DMS79 treated with DMSO at 0.1 percent for 48 hours (cell line): ENCODE measurements at regions not wholly inside any gene's neighbourhood (a gene's known extent, or its start where the extent isn't known, plus 50 kb on each side); places are given as distances from the start of the nearest gene placed in this dataset.

Experiments used
- DNase-seq: peaks from one replicate; lab custom pipeline; 2025; lab: John Stamatoyannopoulos, UW

DNA sequence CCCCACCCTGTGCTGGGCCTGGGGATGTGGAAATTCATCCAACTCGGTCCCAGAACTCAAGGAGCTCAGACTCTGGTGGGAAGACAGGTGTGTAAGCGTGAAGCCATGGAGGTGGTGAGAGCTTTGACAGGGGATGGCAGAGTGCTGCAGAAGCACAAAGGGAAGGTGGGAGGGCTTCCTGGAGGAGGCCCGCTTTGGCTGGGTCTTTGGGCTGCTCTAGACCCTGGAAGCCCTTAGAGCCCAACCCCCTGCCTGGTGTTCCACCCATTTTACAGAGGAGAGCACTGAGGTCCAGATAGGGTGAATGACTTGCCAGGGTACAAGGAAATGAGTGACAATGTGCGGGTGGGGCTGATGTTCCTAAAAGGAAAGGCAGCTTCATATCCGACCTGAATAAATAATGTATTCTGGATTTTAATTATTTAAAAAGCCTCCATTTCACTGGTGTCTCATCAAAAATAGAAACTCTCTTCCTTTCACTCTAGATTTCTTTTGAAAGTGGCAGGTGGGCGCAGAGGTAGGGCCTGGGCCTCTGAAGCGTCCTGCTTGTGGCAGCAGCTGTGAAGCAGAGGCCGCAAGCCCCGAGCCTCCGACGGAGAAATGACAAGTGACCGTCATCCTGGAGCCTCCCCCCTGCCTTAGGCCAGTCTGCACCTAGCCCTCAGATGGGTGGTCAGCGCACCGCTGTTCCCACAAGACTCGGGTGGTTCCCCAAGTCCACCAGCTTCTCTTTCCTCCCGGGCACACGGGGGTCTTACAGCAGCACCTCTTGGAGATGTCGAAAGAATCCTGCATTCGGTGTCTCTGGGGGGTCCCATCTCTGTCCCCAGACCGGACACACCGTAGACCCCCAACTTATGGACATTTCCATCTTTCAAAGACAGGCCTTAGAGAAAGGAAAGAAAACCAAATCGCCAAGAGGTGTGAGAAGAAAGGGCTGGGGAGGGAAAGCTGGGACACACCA, 71.0 kb upstream of the TAF1B start:
- DNase-seq, result no peak

DNA sequence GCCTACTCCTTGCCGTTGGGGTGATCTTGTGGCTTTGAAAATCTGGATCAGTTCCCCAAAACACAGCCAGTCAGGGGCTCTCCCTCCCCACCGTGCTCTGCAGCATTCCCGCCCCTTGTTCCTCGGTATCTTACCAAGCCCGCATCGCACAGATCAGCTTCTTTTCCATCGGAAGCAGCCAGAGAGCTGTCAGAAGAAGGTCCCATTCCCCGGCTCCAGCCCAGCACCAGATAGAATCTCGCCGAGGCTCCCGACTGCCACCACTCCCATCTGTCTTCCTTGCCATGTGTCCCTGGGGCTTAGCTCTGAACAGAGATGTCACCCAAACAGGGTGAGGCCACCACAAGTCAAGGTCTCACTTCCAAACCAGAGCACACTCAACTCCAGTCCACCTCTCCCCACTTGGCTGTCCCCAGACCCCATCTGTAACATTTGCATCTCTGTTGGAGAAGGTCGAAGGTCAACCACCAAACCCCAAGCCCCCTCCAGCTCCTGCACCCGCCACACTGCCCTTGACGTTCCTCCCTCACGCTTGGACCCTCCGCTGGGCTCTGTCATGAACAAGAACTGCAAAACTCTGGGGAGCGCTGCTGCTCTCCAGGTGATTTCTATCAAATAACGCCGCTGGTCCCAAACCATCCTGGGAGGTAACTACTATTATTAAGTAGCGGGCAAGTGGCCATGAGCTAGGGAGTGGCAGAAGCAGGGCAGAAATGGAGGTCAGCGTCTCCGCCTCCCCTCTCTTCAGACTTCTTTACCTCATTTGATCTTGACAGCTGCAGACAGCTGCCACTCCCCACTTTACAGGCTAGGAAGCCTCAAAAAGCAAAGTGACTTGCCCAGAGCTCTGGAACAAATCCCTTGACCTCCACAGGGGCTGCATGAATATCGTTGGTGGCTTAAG, 70.0 kb upstream of the TAF1B start:
- DNase-seq, result no peak

DNA sequence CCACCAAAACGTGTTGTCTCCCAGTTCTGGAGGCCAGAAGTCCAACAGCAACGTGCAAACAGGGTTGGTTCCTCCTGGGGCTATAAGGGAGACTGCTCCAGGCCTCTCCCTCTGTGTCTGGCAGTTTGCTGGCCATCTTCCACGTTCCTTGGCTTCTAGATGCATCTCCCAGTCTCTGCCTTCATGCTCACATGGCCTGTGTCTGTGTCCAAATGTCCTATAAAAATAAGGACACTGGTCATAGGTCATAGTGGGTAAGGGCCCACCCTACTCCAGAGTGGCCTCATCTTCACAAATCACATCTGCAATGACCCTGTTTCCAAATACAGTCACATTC, 69.4 kb upstream of the TAF1B start:
- no peak for DNase-seq

DNA sequence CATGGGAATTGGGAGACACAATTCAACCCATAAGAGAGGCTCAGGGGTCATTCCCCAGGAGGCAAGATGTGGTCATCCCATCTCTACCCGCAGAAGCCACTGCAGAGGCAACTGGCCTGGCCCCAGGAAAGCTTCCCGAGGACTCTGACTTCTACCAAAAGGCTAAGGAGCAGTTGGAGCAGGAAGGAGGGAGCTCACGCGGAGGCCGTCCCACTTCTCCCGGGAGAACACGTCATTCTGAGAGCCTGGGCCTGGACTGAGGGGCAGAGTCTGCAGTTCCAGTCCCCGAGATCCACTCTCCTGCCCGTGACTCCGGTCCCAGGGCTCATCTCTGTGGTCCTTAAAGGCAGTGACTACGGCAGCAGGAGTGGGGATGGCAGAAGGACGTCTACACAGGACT, 69.0 kb upstream of the TAF1B start:
- DNase-seq, result no peak

DNA sequence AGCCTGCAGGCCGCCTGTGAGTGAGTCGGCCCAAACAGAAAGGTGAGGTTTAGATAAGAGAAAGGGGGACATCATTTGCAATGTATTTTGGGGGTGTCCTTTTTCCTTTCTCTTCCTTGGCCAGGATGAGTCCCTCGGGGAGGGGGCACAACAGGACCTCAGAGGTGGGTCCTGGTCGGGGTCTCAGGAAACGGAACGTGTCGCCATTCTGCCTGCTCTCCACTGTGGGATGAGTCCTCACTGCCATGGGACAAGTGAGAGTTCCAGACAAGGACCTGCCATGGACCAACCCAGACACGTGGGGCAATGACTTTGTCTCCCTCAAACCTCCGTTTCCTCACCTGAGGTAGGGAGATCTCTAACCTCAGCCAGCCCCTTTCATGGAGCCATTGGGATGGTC, 67.9 kb upstream of the TAF1B start:
- DNase-seq, result no peak

DNA sequence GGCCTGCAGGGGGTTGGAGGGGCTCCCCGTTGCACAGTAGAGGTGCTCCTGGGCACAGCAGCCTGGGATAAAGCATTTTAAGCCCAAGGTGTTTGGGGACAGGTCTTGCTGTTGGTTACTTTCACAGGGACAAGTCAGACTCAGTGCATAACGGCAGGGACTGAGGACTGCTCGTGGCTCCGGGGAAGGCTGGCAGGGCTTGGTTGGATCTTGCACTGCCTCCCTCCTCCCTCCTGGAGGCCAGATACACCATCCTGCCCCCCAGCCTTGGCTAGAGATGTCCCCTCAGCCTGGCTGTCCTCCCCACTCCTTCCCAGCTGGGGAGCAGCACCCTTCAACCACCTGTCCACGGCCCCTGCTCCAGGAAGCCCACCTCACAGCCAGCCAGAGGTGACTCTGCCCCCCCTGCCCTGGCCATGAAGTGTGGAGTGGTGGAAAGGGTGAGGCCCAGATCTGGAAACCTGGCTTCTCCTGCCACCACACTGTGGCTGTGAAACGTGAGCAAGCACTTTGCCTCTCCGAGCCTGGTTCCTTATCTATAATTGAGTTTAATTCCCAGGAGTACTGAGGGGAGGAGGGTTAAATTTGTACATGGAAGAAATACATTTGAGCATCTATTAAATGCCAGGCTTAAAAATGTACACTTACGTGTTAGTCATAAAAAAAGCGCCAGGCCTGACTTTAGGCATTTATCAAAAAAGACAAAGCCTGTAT, 67.1 kb upstream of the TAF1B start:
- DNase-seq, result no peak

DNA sequence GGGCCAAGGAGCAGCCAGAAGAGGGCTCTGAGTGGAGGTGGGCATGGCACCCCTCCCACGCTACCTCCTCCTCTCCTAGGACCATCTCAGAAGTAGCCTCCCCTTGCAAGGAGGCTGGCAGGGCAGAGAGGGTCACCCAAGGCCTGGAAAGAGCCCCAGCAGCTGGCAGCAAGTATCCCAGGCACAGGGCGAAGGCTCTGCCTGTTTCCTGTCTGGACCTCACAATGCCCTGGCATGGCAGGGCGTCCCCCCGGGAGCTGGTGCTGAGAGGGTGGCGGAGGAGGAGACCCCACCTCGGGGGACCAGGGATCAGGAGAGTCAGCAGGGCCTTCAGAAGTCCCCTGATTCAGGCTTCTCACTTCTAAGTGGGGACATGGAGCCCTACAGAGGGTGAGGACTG, 66.2 kb upstream of the TAF1B start:
- DNase-seq, result no peak

DNA sequence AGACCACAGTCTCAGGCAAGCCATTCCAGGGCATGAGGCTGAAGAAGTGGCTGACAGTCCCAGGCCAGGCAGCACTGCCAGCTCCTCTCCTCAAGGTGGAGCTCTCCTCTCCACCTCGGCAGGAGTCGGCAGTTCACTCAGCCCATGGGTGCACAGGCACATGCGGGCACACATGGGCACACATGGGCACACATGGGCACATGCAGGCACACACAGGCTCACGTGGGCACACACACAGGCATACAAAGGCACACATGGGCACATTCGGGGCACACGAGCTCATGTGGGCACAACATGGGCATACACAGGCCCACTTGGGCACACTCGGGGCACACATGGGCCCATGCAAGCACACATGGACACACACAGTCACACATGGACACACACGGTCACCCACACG, 65.3 kb upstream of the TAF1B start:
- DNase-seq, result no peak

DNA sequence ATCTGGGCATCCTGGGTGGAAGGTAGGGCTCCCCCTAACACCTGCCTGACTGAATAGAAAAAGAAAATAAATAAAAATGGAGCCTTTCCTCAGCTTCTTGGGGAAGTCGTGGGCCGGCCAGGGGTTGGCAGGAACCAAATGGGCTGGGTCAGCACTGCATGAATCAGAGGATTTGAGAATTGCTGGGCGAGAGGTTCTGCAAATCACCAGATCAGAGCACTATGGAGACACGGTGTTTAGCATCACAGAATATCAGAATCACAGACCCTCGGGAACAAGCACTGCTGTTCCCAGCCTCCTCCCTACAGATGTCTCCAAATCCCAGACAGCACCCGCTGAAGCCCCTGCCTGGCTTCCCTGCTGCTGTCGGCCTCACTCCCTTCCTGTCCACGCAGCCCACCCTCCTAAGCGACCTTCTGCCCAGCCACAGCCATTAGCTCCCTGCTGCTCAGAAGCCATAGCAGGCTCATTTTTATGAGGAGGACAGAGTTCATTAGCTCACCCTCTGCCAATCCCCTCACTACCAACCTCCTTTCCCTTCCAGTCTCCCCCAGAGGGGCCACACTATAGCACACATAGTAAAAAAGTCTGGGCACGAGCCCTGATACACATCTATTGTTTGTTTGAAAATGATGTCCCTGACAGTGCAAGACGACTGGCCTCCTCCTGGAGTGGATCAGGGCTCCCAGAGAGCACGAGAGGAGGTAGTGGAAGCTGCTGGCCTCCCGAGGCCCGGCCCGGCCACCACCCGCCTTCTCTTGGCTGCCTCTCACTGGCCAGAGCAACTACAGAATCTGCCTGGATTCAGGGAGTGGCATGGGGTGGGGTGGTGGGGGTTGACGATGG, 64.6 kb upstream of the TAF1B start:
- no peak for DNase-seq

DNA sequence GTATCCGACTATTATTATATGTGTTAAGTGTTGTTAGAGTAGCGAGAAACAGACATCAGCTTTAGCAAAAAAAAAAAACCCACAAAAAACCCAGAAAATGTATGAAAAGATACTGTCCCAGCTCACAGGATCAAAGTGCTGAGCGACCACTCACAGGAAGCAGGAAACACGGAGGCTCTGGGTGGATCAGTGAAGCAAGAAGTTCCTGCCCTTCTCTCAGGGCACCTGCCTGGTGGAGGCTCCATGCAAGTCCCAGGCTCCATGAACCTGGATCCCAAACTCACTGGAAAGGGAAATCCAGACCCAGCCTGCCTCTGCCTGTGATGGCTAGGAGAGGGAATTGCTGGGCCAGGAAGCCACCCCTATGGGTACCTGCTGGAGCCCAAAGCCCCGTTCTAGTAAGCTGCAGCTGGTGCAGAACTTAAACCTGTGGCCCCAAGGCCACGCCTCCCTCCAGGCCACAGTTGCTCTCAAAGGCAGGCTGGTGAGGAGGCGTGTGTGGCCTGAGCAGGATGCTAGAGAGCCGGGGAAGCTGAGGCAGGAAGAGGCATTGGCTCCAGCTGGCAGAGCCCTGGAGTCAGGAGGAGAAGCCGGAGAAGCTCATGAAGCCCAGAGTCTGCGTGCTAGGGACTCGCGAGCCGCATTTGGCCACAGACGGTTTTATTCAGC, 63.5 kb upstream of the TAF1B start:
- no peak for DNase-seq

DNA sequence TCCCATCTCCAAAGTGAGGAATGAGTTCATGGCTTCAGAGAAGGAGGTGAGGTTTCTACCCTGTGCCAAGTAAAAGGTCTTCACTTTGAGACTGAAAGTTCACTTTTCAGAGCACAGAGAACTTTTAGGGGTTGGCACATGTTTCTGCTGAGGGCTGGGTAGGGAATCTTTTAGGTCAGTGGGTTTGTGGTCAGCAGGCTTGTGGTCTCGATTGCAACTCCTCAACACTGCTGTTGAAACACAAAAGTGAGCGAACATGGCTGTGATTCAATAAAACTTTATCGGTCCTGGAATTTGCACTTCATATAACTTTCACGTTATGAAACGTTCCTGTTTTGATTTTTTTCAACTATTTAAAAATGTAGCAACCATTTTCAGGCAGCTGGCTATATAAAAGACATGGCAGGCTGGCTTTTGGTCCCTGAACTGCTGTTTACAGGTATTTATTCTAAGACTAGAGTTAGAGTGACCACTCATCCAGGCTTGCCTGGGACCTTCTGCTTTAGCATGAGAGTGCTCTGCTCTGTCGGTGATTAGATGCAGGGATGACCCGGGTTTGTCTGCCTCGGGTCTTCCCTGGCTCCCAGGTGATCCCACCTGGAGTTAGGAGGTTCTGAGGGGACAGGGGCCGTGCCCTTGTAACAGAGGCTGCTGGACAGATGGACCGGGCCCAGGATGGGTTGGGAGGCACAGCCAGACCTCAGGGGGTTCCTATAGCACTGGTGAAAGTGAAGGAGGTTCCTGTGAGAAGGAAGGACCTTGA, 62.7 kb upstream of the TAF1B start:
- DNase-seq, result no peak

DNA sequence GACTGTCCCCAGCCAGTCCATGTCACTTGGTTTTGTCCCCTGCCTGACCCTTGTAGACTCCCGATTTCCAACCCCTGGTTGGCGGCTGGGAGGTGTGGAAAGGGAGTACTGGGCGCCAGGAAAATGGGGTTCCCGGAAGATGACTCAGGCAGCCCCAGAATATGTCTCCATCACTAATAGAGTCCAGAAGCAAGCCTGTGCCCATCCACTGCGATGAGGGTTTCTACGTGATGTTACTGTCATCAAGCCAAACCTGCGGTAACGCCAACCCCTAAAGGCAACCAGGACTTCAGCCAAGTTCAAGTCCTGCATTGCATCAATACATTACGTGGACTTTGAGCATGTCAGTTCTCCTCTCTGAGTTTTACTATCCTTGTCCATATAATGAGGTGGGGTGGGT, 62.0 kb upstream of the TAF1B start:
- DNase-seq, result no peak

DNA sequence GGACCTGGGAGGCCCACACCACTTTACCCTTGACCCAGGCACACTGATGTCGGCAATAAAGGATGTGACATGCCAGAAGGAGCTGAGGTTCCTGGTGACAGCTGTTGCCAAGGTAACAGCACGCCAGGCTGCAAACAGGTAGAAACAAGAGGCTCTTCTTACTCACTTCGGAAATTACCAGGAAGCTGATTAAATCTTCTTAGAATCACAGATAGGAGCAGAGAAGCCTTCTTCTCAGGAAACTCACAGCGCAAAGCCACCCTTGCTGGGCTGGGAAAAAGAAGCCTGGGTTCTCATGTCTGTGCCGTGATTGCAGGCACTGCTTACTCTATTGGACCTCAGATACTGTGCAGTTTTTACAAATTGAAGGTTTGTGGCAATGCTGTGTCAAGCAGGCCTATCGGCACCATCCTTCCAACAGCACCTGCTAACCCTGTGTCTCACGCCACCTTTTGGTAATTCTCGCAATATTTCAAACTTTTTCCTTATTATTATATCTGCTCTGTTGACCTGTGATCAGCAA, 61.0 kb upstream of the TAF1B start:
- DNase-seq, result peak; percentile 61

DNA sequence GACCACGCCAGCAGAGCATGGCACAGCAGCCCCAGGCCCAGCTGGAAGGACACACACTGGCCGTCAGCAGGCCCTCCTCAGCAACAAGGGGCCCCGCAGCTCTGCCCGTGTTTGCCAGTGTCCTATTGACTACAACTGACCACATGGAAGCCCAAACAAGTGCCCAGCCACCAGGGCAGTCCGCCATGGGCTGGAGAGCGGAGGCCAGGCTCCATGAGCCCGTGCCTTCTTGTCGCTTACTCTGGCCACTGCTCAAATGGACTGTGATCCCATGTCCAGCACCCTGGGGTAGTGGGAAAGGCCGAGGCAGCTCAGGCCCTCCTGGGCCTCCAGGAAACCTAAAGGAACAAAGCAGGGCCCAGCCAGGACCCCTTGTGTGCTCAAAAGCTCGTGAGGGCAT, 53.9 kb upstream of the TAF1B start:
- DNase-seq, result no peak

DNA sequence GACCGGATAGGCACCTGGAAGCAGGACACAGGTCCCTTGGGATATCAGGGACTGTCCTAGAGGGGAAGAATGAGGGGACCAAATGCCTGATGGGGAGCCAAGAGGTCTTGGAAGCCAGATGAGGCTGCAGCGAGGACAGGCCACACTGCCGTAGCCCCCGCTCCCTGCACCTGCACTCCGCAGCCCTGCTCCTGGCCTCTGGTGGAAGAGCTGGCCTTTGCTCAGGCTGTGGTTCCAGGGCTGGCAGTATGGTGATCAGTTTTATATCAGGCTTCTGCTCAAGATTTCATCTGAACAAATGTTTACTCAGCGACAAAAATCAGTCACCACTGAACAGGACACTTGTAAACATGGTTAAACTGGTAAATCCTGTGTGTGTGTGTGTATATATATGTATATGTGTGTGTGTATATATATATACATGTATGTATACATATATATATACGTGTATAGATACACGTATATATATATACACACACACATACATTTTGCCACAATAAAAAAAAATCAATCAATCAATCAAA, 52.5 kb upstream of the TAF1B start:
- DNase-seq, result no peak

DNA sequence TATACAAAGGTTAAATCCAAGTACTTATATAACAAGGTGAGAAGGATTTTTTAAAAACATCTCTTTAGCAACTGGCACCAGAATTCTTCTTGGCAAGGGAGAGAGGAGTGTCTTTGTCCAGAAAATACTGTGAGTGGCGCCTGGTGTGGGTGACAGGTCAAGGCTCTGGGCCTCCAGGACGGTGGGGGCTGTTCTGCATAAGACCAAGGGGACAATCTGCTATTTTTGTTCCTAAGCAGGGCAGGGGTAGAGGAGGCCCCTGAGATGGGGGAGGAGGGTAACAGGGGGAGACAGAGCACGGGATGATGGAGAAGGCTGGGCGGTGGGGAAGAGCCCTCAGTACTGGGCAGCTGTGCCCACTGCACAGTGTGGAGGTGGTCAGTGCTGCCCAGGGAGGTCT, 51.6 kb upstream of the TAF1B start:
- DNase-seq, result no peak

DNA sequence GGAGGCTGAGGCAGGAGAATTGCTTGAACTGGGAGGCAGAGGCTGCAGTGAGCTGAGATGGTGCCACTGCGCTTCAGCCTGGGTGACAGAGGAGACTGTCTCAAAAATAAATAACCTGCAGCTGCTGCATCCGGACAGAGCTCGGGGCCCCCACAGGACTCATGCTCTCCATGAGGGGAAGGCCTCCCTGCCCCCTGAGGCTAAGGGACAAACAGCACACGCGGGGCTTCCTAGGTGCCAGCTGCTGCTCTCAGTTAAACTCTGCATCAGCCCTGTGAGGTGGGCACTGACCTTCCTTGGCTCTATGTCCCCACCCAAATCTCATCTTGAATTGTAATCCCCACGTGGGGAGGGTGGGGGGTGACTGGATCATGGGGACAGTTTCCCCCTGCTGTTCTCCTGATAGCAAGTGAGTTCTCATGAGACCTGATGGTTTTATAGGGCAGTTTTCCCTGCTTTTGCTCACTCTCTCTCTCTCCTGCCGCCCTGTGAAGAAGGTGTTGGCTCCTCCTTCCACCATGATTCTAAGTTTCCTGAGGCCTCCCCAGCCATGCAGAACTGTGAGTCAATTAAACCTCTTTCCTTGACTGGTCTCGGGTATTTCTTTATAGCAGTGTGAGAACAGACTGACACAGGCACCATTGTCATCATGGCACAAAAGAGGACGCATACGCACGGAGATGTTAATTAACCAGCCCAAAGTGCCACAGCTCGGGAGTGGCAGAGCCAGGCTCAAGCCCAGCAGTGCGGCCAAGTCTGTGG, 49.9 kb upstream of the TAF1B start:
- no peak for DNase-seq
